HL-60 (cell line): ENCODE measurements at regions not wholly inside any gene's neighbourhood (a gene's known extent, or its start where the extent isn't known, plus 50 kb on each side); places are given as distances from the start of the nearest gene placed in this dataset.

Experiments
- GABPA ChIP-seq: IDR thresholded peaks from 2 replicates; pipeline ENCODE4 v1.6.1; 2012; ENCODE audit warnings: low read depth
- POLR2AphosphoS5 ChIP-seq: IDR thresholded peaks from 2 replicates; pipeline ENCODE4 v1.6.1; 2012; ENCODE audit warnings: low read depth
- TF ChIP-seq, protein P1 (sequence below): IDR thresholded peaks from one replicate; pipeline ENCODE4 v1.5.1; 2011; ENCODE audit warnings: low read length, control low read depth, inconsistent platforms; ENCODE audit not compliant: insufficient read depth

DNA sequence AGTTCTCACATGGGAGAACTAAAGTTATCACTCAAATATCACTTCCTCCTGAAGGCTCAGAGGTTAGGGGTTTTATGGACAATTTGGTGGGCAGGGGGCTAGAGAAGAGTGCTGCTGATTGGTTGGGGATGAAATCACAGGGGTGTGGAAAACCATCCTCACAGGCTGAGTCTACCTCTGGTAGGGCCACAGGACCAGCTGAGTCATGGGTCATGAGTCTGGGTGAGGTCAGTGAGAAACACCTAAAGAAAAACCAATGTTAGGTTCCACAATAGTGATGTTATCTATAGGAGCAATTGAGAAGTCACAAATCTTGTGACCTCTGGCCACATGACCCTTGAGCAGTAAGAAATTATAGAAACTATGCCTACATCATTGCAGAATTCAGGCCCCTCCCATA lies 203.3 kb upstream of the TARS1 start:
- TF ChIP-seq, protein P1, sequence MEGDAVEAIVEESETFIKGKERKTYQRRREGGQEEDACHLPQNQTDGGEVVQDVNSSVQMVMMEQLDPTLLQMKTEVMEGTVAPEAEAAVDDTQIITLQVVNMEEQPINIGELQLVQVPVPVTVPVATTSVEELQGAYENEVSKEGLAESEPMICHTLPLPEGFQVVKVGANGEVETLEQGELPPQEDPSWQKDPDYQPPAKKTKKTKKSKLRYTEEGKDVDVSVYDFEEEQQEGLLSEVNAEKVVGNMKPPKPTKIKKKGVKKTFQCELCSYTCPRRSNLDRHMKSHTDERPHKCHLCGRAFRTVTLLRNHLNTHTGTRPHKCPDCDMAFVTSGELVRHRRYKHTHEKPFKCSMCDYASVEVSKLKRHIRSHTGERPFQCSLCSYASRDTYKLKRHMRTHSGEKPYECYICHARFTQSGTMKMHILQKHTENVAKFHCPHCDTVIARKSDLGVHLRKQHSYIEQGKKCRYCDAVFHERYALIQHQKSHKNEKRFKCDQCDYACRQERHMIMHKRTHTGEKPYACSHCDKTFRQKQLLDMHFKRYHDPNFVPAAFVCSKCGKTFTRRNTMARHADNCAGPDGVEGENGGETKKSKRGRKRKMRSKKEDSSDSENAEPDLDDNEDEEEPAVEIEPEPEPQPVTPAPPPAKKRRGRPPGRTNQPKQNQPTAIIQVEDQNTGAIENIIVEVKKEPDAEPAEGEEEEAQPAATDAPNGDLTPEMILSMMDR: no peak
- TF ChIP-seq GABPA: no peak
- no peak for TF ChIP-seq POLR2AphosphoS5
